ENCODE measurements at regions not wholly inside any gene's neighbourhood (a gene's known extent, or its start where the extent isn't known, plus 50 kb on each side); places are given as distances from the start of the nearest gene placed in this dataset.

DNA sequence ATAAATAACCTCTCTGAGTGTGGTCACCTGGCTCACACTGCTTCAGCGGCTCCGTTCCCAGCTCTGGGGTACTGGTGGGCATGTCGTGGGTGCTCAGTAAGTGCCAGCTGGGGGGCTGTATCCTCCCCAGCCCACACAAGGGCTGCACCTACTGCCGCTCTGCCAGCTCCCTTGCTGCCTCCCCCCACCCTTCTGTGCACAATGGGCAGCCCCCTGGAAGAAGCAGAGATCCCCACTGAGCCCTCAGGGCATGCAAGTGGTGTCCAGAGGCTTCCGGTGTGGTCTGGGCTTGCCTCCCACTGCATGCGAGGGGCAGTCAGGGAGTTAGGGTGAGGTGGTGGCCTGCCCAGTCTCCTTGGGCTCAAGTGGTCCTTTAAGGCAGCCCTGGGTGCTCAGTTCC, 58.3 kb upstream of the TRPM1 start (continued):
- TF ChIP-seq ASH2L (IDR thresholded peaks at IDR 0.05; ENCODE audit: low read length), result no peak
- no peak for TF ChIP-seq YY1 (IDR thresholded peaks at IDR 0.05; ENCODE audit: low read depth, low read length)
- TF ChIP-seq GABPA (IDR thresholded peaks at IDR 0.05; ENCODE audit: borderline replicate concordance, insufficient read depth, low read length), result no peak
- TF ChIP-seq, protein P1, sequence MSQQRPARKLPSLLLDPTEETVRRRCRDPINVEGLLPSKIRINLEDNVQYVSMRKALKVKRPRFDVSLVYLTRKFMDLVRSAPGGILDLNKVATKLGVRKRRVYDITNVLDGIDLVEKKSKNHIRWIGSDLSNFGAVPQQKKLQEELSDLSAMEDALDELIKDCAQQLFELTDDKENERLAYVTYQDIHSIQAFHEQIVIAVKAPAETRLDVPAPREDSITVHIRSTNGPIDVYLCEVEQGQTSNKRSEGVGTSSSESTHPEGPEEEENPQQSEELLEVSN (IDR thresholded peaks at IDR 0.05), result no peak
- no peak for TF ChIP-seq RBBP5 (IDR thresholded peaks at IDR 0.05; ENCODE audit: borderline replicate concordance, low read depth, low read length)
- no peak for TF ChIP-seq TBP (IDR thresholded peaks at IDR 0.05; ENCODE audit: low read depth, low read length)
- TF ChIP-seq BACH1 (IDR thresholded peaks at IDR 0.05; ENCODE audit: low read length), result no peak
- no peak for TF ChIP-seq SIX5 (IDR thresholded peaks at IDR 0.05; ENCODE audit: low read depth, low read length)
- no peak for TF ChIP-seq HDAC6 (IDR thresholded peaks at IDR 0.05; ENCODE audit: low read depth, low read length)
- no peak for TF ChIP-seq NANOG (IDR thresholded peaks at IDR 0.05; ENCODE audit: insufficient read depth, low read depth, low read length, poor library complexity, severe bottlenecking)
